GM23248 (cell line): ENCODE measurements at regions not wholly inside any gene's neighbourhood (a gene's known extent, or its start where the extent isn't known, plus 50 kb on each side); places are given as distances from the start of the nearest gene placed in this dataset.

Source experiments
- DNase-seq: peaks from one replicate; pipeline ENCODE4 v3.0.0-alpha.2; 2015
- H2AFZ ChIP-seq: fragments of 200-600 bp; sonication (generic); 2 replicates; pipeline ENCODE4 v1.6.1; 2016; ENCODE audit warnings: antibody characterized with exemption
- H3F3A ChIP-seq: fragments of 200-600 bp; sonication (generic); 2 replicates; pipeline ENCODE4 v1.6.1; 2016; ENCODE audit warnings: mild to moderate bottlenecking, antibody characterized with exemption, mixed run types; ENCODE audit not compliant: insufficient read depth
- H3K27ac ChIP-seq: fragments of 200-600 bp; sonication (generic); 2 replicates; pipeline ENCODE4 v1.5.1; 2016; ENCODE audit warnings: mild to moderate bottlenecking
- H3K27me3 ChIP-seq: fragments of 200-600 bp; sonication (generic); replicated peaks from 2 replicates; pipeline ENCODE4 v1.6.1; 2016; ENCODE audit warnings: mild to moderate bottlenecking; ENCODE audit not compliant: insufficient read depth
- H3K36me3 ChIP-seq: fragments of 200-600 bp; sonication (generic); 2 replicates; pipeline ENCODE4 v1.6.1; 2016; ENCODE audit warnings: low read depth, mild to moderate bottlenecking
- H3K4me1 ChIP-seq: fragments of 200-600 bp; sonication (generic); 2 replicates; pipeline ENCODE4 v1.6.1; 2016; ENCODE audit warnings: mild to moderate bottlenecking; ENCODE audit not compliant: insufficient read depth
- H3K4me2 ChIP-seq: fragments of 200-600 bp; sonication (generic); one replicate; pipeline ENCODE4 v1.6.1; 2016; ENCODE audit warnings: mild to moderate bottlenecking; ENCODE audit not compliant: unreplicated experiment
- H3K4me3 ChIP-seq: fragments of 200-600 bp; sonication (generic); 2 replicates; pipeline ENCODE4 v1.5.1; 2016; ENCODE audit warnings: mild to moderate bottlenecking
- H3K79me2 ChIP-seq: fragments of 200-600 bp; sonication (generic); 2 replicates; pipeline ENCODE4 v1.6.1; 2016; ENCODE audit warnings: mild to moderate bottlenecking; ENCODE audit not compliant: insufficient read depth
- H3K9ac ChIP-seq: fragments of 200-600 bp; sonication (generic); 2 replicates; pipeline ENCODE4 v1.6.1; 2016; ENCODE audit warnings: mild to moderate bottlenecking
- H3K9me2 ChIP-seq: fragments of 200-600 bp; sonication (generic); 2 replicates; pipeline ENCODE4 v1.6.1; 2016; ENCODE audit warnings: mixed run types, mild to moderate bottlenecking, moderate library complexity; ENCODE audit not compliant: insufficient read depth
- H3K9me3 ChIP-seq: fragments of 200-600 bp; sonication (generic); one replicate; pipeline ENCODE4 v1.6.1; 2017; ENCODE audit warnings: low read depth
- H4K20me1 ChIP-seq: fragments of 200-600 bp; sonication (generic); 2 replicates; pipeline ENCODE4 v1.6.0; 2016; ENCODE audit not compliant: insufficient read depth
- EZH2 ChIP-seq: fragments of 200-600 bp; sonication (generic); IDR thresholded peaks from 2 replicates; pipeline ENCODE4 v1.6.1; 2018; ENCODE audit warnings: antibody characterized with exemption, mild to moderate bottlenecking; ENCODE audit not compliant: insufficient read depth, poor library complexity, severe bottlenecking
- EZH2phosphoT487 ChIP-seq: fragments of 200-600 bp; sonication (generic); IDR thresholded peaks from 2 replicates; pipeline ENCODE4 v1.6.1; 2018; ENCODE audit warnings: antibody characterized with exemption, moderate library complexity, mild to moderate bottlenecking, low read depth; ENCODE audit not compliant: insufficient read depth
- WGBS, 2 experiments: methylation state at CpG; one replicate each; pipeline ENCODE4 v1.1.6; 2015 to 2017; ENCODE audit warnings: low lambda C conversion rate in 2 of 2, low coverage in 1 of 2; ENCODE audit errors: missing lambda C conversion rate in 2 of 2; 5-methylcytosine and 5-hydroxymethylcytosine counted together
- in situ Hi-C: fragments of 300-500 bp; cut with MboI; formaldehyde crosslinking; loops from 2 replicates; pipeline ENCODE4 v1.15.0; 2020

DNA sequence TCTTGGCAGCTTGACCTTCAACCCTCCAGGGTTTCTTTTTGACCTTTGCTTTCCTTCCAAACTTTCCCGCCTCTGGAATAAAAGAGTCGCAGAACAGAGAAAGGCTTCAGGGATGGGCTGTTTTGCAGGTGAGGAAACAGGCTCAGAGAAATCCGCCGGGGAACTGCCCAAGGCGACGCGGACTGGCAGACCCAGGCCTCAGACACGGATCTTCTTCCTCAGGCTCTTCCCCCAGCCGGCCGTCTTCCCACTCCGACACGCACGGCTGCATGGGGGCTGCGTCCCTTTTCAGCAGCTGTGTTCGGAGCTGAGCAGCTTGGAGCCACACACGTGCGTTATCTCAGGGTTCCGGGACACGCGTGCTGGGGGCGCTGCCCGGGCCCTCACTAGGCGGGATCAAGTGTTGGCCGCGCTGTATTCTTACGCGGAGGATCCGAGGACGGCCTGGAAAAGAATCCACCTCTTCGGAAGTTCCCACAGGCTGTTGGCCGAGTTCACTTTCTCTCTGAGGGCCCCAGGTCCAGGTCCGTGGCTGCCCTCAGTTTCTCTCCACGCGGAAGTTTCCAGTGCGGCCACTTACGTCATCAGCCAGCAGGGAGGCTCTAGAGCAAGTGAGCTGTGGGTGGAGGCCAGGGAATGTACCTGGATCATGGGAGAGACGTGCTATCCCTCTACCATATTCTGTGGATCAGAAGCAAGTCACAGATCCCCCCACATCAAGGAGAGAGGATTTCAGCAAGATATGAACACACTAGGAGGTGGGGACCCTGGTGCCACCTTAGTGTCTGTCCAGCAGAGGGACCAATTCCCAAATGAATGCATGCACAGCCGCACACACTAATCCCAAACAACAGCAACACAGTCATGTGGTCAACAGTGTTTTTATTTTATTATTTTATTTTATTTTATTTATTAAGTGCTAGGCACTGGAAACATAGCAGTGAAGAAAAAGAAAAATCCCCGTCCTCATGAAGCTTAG, 100.4 kb downstream of the ING1 start:
- H3K27ac ChIP-seq, result no peak overlapping the region
- H3K79me2 ChIP-seq, result no peaks in the 10 kb centered on the region
- TF ChIP-seq EZH2, result no peak
- no peak for TF ChIP-seq EZH2phosphoT487
- no peak overlapping the region for H3K4me3 ChIP-seq
- H3K9me2 ChIP-seq, result no peaks in the 10 kb centered on the region
- H3K9ac ChIP-seq, result no peak overlapping the region
- no peak overlapping the region for H2AFZ ChIP-seq
- no peaks in the 10 kb centered on the region for H3K9me3 ChIP-seq
- no peaks in the 10 kb centered on the region for H3K4me1 ChIP-seq
- H3F3A ChIP-seq, result no peaks in the 10 kb centered on the region
- no peaks in the 10 kb centered on the region for H3K36me3 ChIP-seq
- DNase-seq, result no peak
- 87 to 92% methylated on average over 35 to 39 of the region's 39 CpGs for WGBS, 2 experiments
- peaks cover 27% of the 10 kb centered on the region; the same call in 1 of the 2 replicates for H3K27me3 ChIP-seq
- in situ Hi-C loops, result no loop called here
- H4K20me1 ChIP-seq, result no peaks in the 10 kb centered on the region
- H3K4me2 ChIP-seq, result no peak overlapping the region

DNA sequence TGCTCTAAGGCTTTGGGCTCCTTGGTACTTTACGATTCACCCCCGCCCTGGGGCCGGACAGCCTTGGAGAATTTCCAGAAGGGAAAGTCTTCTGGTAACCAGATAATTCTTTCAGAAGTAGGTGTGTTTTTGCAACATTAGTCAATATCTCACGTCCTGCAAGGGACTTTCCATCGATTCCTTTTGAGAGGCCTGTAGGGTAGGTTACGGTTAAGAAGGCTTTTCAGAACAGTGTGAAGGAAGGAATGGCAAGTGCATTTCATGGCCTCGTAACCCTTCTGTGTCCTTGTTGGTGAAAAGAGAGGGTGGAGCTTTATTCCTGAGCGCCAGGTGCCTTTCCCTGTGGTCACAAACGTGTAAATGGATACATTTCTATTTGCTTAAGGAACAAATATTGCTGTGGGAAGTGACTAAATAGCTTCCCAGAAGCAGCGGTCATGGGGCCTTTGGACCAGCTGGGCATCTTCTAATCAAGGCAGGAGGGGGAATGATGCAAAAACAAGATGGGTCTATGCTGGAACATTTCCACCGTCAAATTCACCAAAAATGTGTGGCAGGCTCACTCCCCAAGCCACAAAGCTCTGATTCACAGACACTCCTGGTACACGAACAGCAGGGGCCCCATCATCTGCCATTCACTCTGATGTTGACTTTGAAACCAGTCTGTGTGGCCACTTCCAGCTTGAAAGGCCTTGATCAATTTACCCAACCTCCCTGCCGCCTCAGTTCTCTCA, 99.2 kb downstream of the ANKRD10 start:
- H3F3A ChIP-seq, result no peaks in the 10 kb centered on the region
- H3K4me1 ChIP-seq, result no peaks in the 10 kb centered on the region
- no peak overlapping the region for H3K4me3 ChIP-seq
- H3K36me3 ChIP-seq, result no peaks in the 10 kb centered on the region
- H2AFZ ChIP-seq, result no peak overlapping the region
- no peak overlapping the region for H3K27ac ChIP-seq
- TF ChIP-seq EZH2phosphoT487 (no peak), EZH2 (no peak)
- in situ Hi-C loops, result no loop called here
- no peak overlapping the region for H3K9ac ChIP-seq
- no peak for DNase-seq
- no peaks in the 10 kb centered on the region for H3K79me2 ChIP-seq
- H3K27me3 ChIP-seq, result peaks cover 17% of the 10 kb centered on the region; the same call in 1 of the 2 replicates
- H4K20me1 ChIP-seq, result no peaks in the 10 kb centered on the region
- 67 to 71% methylated on average over 13 of the region's 13 CpGs for WGBS, 2 experiments
- no peak overlapping the region for H3K4me2 ChIP-seq
- H3K9me2 ChIP-seq, result no peaks in the 10 kb centered on the region
- H3K9me3 ChIP-seq, result no peaks in the 10 kb centered on the region

DNA sequence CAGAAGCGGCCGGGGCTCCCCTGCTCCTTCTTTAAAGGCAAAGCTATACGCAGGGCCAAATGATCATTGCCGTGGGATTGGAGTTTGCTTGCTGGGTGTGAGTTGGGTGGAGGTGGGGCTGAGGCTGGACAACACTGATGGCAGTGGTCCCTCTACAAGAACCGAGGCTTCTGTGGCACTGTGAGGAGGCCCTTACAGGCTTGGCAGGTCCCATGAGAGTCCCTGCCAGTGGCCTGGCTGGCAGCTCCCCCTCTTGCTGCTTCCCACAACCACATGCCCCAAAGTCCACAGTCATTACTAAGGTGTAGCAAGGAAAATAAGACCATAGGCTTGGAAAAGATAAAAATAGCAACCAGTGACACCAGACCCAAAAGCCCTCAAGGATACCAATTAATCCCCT, 98.4 kb downstream of the ANKRD10 start:
- H3K4me2 ChIP-seq, result no peak overlapping the region
- 62 to 64% methylated on average over 5 of the region's 5 CpGs for WGBS, 2 experiments
- H4K20me1 ChIP-seq, result no peaks in the 10 kb centered on the region
- in situ Hi-C loops, result no loop called here
- no peaks in the 10 kb centered on the region for H3K4me1 ChIP-seq
- H3K27ac ChIP-seq, result no peak overlapping the region
- H3K27me3 ChIP-seq, result peaks cover 9% of the 10 kb centered on the region; the same call in 1 of the 2 replicates
- no peak for TF ChIP-seq EZH2phosphoT487
- TF ChIP-seq EZH2, result no peak
- DNase-seq, result no peak
- H3F3A ChIP-seq, result no peaks in the 10 kb centered on the region
- no peaks in the 10 kb centered on the region for H3K9me2 ChIP-seq
- H3K4me3 ChIP-seq, result no peak overlapping the region
- H3K9me3 ChIP-seq, result no peaks in the 10 kb centered on the region
- no peak overlapping the region for H2AFZ ChIP-seq
- no peaks in the 10 kb centered on the region for H3K36me3 ChIP-seq
- H3K79me2 ChIP-seq, result no peaks in the 10 kb centered on the region
- no peak overlapping the region for H3K9ac ChIP-seq

DNA sequence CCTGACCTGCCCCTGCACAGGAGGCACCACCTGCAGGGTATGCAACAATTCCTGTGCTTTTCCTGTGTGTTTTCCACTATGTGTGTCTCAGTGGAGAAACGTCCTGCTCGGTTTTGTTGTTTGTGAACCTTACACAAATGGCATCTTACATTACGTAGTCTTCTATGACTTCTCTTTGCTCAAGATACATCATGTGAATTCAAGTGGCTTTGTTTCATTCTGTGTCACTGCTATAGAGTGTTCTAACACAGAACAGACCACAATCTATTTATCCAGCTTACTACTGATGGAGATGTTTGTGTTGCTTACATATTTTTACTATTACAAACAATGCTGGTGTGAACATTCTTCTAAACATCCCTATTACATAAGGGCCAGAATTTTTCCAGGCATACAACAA, 97.7 kb downstream of the ANKRD10 start:
- no peak for DNase-seq
- no peaks in the 10 kb centered on the region for H3K9me3 ChIP-seq

More for the DNA sequence above, 97.7 kb downstream of the ANKRD10 start:
- H2AFZ ChIP-seq, result no peak overlapping the region
- 88 to 90% methylated on average over 3 of the region's 3 CpGs for WGBS, 2 experiments
- no peaks in the 10 kb centered on the region for H3K79me2 ChIP-seq
- H3K4me3 ChIP-seq, result no peak overlapping the region
- peaks cover 3% of the 10 kb centered on the region; the same call in 1 of the 2 replicates for H3K27me3 ChIP-seq
- no peak overlapping the region for H3K27ac ChIP-seq
- in situ Hi-C loops, result no loop called here
- H3F3A ChIP-seq, result no peaks in the 10 kb centered on the region
- no peak for TF ChIP-seq EZH2phosphoT487
- no peak for TF ChIP-seq EZH2
- H3K36me3 ChIP-seq, result no peaks in the 10 kb centered on the region
- H4K20me1 ChIP-seq, result no peaks in the 10 kb centered on the region
- H3K9me2 ChIP-seq, result no peaks in the 10 kb centered on the region
- H3K4me1 ChIP-seq, result no peaks in the 10 kb centered on the region
- H3K4me2 ChIP-seq, result no peak overlapping the region
- no peak overlapping the region for H3K9ac ChIP-seq
